GM21390 (cell line): ENCODE measurements at regions not wholly inside any gene's neighbourhood (a gene's known extent, or its start where the extent isn't known, plus 50 kb on each side); places are given as distances from the start of the nearest gene placed in this dataset.

Experiments
- ATAC-seq: cut with Tn5 transposase; IDR thresholded peaks from one replicate; pipeline ENCODE4 v1.9.1; 2021; ENCODE audit not compliant: unreplicated experiment

DNA sequence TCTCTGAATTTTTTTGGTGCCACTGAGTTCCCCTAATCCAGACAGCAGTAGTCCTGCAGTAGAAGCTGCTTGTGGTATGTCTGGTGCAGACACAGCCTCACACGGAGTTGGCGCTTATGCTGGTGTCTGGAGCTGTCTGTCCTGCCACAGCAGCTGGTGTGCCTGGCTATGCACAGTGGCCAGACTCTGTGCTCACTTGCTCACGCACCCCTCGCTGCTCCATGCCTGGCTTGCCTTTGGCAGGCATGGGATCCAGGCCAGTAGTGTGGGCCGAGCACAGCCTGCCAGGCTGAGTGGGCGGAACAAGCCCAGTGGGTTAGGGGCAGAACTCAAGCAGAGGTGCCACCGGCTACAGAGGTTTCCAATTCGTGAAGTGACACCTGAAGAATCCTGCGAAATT is 845.9 kb upstream of the PCDH9 start:
- no peak for ATAC-seq

DNA sequence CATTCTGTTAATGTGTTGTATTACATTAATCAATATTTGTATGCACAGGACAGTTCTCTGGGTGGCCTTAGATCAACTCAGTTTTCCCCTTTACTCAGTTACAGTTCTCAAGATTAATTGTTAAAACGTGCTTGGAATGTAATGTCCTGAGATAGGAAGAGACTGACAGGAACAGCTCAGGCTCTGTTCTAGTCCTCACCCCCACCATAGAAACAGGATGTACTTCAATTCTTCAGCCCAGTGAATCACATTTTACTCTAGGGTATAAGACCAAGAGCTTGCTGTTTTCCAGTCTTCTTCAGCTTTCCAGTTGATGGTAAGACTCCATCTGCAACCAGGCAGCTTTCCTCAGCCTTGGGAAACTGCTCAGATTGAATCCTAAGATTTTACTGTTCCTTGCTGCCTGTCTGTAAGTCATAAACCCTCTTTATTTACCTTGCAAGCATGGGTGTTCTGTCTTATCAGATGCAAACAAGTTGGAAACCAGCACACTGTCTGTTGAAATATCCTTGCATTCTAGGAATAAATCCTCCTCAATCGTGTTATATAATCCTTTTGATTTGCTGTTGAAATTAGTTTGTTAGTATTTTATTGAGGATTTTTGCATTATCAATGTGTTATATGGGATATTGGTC is 836.9 kb upstream of the PCDH9 start:
- no peak for ATAC-seq

DNA sequence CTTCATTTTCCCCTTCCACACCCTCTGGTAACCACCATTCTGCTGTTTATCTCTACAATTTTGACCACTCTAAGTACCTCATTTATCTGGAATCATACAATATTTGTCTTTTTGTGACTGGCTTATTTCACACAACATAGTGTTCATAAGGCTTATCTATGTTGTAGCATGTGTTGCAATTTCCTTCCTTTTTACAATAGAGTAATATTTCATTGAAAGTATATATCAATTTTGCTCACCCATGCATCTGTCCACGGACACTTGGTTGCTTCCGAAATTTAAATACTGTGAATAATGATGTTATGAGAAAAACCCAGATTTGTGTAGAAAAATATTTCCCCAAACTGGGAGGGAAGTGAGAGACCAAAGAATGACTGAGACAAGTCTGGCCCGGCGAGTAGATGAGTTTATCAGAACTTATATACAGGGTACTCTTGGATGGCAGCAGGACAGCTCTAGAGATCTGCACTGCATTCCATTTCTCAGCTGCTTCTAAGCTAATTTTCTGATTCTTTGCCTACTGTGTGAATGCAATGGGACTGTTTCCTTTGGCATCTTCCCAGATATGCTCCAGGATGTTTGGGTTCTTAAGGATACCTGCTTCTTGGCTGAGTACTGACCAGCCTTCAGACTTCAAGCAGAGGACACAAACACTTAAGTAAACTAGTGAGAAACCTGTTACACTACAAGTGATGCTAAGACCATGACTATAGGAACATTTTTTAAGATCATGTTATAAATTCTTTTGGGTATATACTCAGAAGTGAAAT is 834.0 kb upstream of the PCDH9 start:
- no peak for ATAC-seq

DNA sequence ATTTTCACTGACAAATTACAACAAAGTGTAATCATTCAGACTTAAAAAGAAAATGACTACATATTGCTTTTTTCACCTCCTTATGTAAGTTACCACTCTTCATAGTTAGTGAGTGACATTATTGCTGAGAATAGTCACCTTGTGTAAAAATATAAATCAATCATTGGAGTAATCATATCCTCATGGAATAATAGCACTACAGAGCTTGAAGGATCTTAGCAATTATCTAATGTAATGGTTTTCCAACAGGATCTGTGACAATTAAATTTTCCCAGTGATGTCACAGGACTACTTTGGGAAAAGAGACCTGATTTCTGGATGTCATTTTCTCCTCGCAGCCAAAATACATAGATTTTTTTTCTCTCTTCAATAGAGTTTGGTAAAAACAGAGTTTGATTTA is 833.0 kb upstream of the PCDH9 start:
- ATAC-seq: no peak

DNA sequence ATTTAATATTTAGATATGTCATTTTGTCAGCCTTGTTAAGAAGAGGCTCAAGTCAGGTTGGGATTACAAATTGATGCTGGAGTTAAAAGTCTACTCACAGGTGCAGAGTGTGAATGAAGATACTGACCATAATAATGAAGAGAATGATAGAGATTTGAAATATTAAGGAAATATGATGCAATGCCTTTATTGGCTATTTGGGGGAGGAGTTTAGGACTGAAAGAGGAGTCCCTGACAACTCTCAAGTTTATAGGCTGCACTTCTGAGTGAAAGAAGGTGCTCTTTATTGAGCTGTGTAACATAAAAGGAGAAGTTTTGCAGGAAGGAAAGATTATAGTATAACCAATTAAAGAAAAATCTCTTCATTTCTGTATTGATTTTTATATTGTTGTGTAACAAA is 827.7 kb upstream of the PCDH9 start:
- ATAC-seq: no peak

DNA sequence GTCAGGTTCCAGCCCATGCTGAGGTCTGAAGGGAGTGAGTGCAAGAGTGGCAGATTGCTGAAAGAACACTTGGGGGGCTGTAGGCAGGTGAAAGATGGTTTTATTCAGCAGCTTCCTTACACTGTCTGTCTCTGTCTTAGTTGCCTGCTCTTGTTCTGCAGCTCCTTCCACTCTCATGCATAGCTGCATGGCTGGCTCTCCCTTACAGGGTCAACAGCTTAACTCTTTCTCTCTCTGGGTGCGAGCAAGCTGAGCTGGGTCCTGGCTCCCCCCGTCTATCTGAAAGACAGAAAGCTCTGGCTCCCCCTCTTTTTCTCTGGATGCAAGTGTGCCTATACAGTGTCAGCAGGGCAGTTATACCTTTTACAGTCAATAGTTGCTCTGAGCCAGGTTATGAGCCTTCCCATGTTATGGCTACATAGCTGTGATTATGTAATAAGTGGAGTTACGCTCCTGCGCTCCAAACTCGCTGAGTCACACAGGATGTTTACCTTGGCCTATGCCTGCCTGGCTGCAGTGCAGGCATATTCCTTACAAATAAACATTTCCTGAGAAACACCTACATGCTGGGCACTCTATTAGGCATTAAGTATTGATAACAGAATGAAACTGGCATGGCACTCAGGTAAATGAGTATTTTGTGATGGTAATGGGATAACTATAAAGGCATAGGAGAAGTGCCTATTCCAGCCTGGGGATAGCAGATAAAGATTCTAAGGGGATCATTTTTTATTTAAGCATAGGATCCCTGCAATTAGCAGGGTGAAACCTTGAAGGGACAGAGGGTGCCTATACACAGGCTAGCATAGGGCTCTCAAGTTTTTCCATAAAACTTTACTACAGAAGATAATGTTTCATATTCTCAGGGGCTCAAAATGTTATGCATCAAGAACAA is 826.9 kb upstream of the PCDH9 start:
- no peak for ATAC-seq

DNA sequence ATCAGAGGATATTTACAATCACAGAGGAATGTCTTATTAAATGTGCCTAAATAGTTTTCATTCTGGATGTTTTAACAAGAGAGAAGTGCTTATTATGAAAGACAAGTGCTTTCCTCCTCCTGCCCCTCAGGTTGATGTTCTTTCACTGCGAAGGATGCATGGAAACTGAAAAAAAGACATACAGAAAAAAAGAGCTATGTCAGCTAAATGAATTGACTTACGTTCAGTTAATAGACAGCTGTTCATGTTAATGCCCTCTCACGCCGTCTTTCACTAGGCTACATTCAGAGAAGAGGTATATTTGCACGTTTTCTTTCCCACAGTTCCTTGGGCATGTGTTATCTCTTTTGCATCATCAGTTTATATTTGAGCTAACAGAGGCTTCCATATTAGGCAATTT is 821.8 kb upstream of the PCDH9 start:
- ATAC-seq: no peak

DNA sequence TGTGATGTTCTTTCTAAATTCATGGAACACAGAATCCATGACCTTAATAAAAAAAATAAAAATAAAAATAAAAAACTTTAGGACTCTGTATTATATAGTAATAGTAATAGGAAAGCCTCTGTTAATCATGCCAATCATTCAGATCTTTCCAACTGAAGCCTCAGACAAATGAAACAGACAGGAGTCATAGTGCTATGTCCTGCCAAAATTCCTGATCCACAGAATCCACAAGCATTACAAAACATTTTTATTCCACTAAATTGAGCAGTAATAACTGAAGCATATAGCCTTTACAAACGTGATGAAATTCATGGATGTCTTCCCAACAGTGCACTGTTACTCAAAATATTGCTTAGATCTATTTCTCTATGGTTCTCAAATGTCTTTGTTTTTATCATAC is 820.6 kb upstream of the PCDH9 start:
- ATAC-seq: no peak

DNA sequence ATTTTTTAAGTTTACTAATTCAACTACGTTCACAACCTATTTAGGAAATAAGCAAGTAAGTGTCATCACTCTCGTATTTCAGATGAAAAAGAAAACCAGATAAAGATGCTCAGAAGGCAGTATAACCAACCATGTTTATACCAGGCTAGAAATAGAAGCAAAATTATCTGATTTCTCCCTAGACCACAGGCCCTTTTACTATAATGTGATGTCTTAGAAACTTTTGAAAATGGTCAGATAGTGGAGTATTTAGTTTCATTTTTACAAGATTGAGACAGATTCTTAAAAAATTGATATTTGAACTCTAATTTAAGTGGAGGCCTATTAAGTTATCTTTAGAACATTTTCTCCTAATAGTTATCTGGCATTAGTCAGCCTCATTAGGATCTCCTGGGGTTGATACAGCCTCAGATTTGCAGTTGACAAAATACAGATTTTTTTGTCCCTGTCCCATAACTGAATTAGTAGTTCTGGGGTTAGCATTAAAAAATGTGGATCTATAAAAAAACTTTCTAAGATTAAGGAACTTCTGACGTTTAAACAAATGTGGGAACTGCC is 818.7 kb upstream of the PCDH9 start:
- ATAC-seq: no peak

DNA sequence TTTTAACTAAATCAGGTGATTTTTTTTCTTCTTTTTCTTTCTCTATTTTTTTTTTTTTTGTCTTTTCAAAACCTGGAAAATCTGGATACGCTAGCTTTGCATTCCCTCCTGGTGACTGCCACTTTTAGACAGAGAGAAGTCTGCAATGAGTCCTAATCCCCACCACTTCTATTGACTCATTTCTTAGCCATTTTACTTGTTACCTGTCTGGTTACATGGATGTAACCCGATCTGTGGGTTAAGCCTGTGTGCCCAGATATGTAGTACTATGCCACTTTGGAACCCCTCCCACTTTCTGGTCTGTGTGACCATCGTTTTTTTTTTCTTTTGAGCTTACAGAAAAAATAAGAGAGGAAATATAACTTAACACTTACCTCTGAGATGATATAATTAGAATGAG is 817.8 kb upstream of the PCDH9 start:
- no peak for ATAC-seq

DNA sequence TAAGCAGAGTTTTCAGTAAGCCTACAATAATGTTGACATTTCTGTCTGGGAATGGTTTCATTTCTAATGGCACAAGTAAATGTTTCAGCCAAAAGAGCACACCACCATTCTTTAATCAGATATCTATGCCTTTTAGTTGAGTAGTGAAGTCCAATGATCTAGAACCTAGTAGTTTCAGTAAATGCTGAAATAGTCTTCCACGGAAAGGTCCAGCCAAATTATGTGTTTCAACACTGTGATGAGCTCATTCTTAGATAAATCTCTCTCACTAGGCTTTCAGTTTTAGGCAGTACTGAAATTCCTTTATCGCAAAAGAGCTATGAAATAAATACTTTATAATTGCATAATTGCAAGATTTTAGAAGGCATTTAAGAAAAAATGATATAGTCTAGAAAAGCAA is 816.8 kb upstream of the PCDH9 start:
- ATAC-seq: no peak

DNA sequence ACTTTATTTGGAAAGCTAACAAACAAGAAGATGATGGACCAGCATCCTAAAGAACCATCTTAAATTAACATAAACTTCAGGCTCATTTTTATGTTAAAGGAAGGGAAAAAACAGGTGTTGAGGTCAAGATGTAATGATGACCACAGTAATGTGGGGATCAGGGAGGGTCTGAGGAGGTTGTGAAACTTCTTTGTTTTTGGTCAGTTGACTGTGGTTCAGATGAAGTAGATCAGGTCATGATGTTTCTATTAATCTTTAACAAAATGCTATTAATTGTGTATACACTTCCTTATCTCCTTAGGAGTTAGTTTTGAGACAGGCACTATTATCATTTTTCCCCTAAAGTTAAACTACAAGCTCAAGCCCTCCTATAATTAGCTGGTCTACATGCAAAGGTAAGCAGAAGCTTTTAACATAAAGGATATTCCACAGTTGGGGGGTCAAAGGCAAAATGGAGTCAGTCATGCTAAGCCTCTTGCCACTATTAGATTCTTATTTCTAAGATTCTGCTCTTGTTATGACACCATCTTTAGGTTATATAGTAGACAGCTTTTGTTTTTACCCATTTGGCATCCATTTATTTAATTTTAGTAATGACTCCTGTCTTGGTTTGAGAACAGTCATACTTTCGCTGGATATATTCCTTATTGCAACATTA is 800.1 kb upstream of the PCDH9 start:
- ATAC-seq: no peak

DNA sequence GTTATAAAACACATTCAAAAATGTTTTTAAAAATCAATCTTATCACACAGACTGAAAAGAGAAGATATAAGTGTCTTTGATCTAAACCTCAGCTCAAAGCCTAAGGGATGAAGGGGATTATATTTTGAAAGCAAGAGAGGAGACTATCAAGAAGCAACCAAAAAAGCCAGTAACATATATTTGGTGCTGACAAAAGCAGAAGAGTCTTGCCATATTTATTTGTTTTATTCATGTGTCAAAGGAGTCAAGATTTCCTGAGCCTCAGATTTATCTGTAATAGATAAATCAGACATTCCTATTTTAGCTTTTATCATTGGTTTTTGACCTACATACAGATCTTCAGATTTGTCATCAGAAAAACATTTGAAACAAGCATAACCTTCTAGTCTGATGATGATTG is 798.6 kb upstream of the PCDH9 start:
- ATAC-seq: no peak

DNA sequence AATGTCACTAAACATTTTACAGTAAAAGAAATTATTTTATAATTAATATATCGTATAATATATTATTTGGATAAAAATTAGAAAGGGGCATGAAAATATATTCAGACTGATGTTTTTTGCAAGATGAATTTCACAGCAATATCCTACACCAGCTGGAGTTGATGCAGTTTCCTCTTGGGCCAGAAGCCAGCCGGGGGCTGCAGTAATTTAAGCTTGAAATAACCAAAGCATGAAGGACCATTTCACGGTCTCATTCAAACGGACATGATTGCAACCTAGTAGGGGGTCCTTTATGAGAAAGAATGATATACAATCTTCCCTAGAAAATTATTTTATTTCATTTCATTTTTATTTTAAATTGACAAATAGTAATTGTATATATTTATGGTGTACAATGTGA is 797.2 kb upstream of the PCDH9 start:
- ATAC-seq: no peak

DNA sequence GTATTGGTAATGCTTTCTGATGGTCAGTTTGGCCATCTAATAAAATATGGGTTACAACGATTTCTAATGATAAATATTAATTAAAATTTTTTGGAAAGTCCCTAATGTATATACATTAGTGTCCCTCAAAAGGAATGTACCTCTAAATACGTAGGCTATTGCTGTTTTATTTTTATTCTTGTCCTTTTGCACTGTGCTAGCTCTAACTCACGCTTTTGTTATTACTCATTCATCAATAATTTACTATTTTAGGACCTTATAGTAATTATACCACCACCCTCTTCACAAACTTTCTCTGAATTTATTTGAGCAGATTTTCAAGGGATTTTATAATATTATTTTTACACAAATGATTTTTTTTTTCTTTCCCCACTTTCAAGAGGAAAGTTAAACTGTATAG is 795.9 kb upstream of the PCDH9 start:
- ATAC-seq: no peak

DNA sequence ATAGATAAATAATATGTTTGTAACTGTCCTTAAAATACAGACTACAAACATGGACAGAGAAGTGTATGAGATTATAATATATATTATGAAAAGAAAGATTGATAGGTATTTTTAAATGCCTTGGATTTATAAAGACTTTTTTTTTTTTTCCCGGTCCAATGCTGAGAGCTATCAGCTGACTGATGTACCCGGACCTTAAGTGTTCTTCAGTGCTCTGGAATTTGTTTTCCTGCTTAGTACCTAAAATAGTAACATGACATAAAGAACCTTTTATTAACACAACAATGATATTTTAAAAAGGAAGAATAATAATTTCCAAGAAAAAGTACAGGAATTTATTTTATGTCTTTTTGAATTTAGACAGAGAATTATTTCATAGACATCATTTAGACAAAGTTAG is 795.5 kb upstream of the PCDH9 start:
- no peak for ATAC-seq

DNA sequence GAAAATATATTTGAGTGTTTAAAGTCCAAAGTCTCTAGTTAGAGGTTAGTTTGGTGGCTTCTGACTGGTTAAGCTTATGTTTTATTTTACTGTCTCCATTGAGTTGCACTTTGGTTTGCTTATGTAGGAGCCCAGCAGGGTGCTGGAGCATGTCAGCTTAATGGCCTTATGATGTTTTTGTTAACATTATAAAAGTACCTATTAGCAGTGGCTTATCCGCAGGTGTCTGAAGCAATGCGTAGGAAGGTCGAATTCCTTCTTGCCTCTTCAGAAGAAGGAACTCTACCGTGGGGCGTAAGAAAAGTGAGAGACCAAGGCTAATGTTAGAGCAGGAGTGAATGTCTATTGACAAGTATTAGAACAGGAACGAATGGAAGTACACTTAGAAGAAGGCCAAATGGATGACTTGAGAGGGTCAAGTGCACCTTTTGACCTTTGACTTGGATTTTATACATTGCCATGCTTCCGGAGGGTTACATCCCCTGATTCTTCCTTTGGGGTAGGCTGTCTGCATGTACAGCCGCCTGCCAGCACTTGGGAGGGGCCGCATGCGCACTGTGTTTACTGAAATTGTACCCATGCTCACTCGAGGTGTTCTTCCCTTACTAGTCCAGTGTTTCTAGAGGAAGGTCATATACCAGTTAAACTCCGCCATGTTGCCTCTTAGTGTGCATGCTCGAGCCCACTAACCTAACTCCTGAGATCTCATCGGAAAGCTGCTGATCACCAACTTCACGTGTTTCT is 793.9 kb upstream of the PCDH9 start:
- ATAC-seq: no peak

DNA sequence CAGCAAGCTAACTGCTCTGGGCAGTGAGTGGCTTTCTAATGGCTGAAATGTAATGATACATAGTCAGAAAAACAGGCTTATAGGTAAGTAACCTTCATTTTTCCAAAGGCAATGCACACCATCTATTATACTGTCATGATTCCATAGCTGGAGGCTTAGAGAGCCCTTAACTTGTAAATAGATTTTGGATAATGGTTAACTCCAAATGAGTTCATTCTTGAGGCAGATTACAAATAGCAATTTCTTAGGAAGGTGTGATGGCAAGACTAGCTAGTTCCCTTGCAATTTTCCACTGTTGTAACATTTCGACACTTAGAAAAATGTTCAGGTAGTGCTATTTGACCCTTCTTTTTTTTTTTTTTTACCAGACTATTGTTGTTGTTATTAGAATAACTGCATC is 789.8 kb upstream of the PCDH9 start:
- ATAC-seq: no peak

DNA sequence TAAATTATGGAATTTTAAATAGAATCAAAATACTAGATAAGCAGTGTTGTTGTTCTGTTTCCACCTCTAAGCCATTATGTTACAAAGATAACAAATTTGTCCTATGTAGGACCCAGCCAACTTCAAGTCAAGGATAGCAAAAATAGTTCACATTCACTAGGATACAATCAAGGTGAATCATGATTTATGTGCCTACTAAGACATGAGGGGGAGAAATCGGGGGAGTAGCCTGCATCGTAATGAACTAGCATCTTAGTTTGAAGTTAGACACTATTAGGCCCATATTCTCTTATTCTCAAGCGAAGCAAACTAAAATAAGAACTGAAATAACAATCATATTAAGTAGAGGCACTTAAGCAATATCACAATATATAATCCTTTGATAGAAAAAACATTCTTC is 779.4 kb upstream of the PCDH9 start:
- no peak for ATAC-seq

DNA sequence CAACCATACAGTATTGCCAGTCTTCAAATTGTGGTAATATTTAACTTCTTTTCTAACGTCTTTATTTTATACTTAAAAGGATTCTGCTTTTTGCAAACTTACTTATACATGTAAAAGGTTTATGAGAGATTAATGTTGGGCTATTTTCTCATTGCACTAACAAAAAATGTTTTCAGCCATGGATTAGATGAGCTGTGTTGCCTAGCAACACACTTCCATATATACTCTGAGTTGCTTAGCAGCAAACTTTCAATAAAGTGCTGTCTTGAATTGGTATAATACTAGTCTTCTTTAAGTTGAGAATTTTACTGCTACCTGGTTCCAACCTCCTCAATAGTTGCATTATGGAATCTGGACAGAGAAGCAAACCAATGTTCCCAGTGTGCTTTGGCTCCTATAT is 777.4 kb upstream of the PCDH9 start:
- no peak for ATAC-seq
